CD14-positive monocyte (primary cell): ENCODE measurements at regions not wholly inside any gene's neighbourhood (a gene's known extent, or its start where the extent isn't known, plus 50 kb on each side); places are given as distances from the start of the nearest gene placed in this dataset.

Experiments used
- DNase-seq, 3 donors: peaks; one replicate each; pipeline ENCODE4 v3.0.0-alpha.2; 2011 to 2022
- H2AFZ ChIP-seq: 2 replicates; pipeline ENCODE4 v1.6.0; 2012; ENCODE audit warnings: mild to moderate bottlenecking, low read depth, low read length, inconsistent platforms; ENCODE audit not compliant: insufficient read depth, poor library complexity, severe bottlenecking
- H3K27ac ChIP-seq, 2 donors: 1 replicate in 1 of 2; 2 replicates in 1 of 2; pipeline ENCODE4 v1.5.1; 2012 to 2013; ENCODE audit warnings: low read length in 2 of 2, control low read depth in 1 of 2, inconsistent platforms in 1 of 2, low read depth in 1 of 2, mild to moderate bottlenecking in 1 of 2
- H3K27me3 ChIP-seq, 2 donors: one replicate each; pipeline versions ENCODE4 v1.6.0 to v1.6.1; 2011 to 2013; ENCODE audit warnings: low read length in 2 of 2; ENCODE audit not compliant: control insufficient read depth in 2 of 2, insufficient read depth in 2 of 2
- H3K36me3 ChIP-seq, 2 donors: replicated peaks in 1 of 2; 1 replicate in 1 of 2; 2 replicates in 1 of 2; pipeline versions ENCODE4 v1.5.1 to v1.6.1; 2012 to 2013; ENCODE audit warnings: low read length in 2 of 2, control low read depth in 1 of 2, inconsistent platforms in 1 of 2, mild to moderate bottlenecking in 1 of 2; ENCODE audit not compliant: insufficient read depth in 2 of 2, control insufficient read depth in 1 of 2
- H3K4me1 ChIP-seq, 2 donors: 1 replicate in 1 of 2; 2 replicates in 1 of 2; pipeline versions ENCODE4 v1.5.1 to v1.6.1; 2012 to 2013; ENCODE audit warnings: low read length in 2 of 2, control low read depth in 1 of 2, inconsistent platforms in 1 of 2, mild to moderate bottlenecking in 1 of 2, moderate library complexity in 1 of 2; ENCODE audit not compliant: insufficient read depth in 2 of 2, control insufficient read depth in 1 of 2
- H3K4me2 ChIP-seq: replicated peaks from 2 replicates; pipeline ENCODE3; 2012; ENCODE audit warnings: low read length, moderate library complexity, mild to moderate bottlenecking; ENCODE audit not compliant: poor library complexity, severe bottlenecking; ENCODE audit errors: extremely low read depth
- H3K4me3 ChIP-seq, 3 experiments: fragments of 200-600 bp in 1 of 3; sonication (generic) in 1 of 3; replicated peaks in 1 of 3; 1 replicate in 2 of 3; 2 replicates in 1 of 3; pipeline ENCODE4 v1.5.1; 2011 to 2013; ENCODE audit warnings: low read length in 3 of 3, mild to moderate bottlenecking in 3 of 3, control low read depth in 2 of 3, low read depth in 2 of 3, inconsistent platforms in 1 of 3, moderate library complexity in 1 of 3
- H3K79me2 ChIP-seq: 2 replicates; pipeline ENCODE4 v1.6.0; 2012; ENCODE audit warnings: mild to moderate bottlenecking, control low read depth, inconsistent platforms, low read length, moderate library complexity; ENCODE audit not compliant: insufficient read depth
- H3K9ac ChIP-seq: 2 replicates; pipeline ENCODE4 v1.6.0; 2017; ENCODE audit warnings: low read length, mild to moderate bottlenecking; ENCODE audit not compliant: insufficient read depth, poor library complexity, severe bottlenecking
- H3K9me3 ChIP-seq, 2 donors: replicated peaks in 1 of 2; 1 replicate in 1 of 2; 2 replicates in 1 of 2; pipeline versions ENCODE4 v1.5.1 to v1.6.1; 2012 to 2013; ENCODE audit warnings: low read length in 2 of 2, control low read depth in 1 of 2; ENCODE audit not compliant: control insufficient read depth in 1 of 2, insufficient read depth in 1 of 2
- H4K20me1 ChIP-seq: 2 replicates; pipeline ENCODE4 v1.6.0; 2012; ENCODE audit warnings: mild to moderate bottlenecking, low read length, control low read depth, moderate library complexity; ENCODE audit not compliant: insufficient read depth
- H3K27ac Mint-ChIP-seq, 7 donors: one replicate each; pipeline ENCODE4 v1.8.0; 2020; ENCODE audit warnings: mild to moderate bottlenecking in 7 of 7, mixed read lengths in 7 of 7, moderate library complexity in 6 of 7, inconsistent platforms in 2 of 7
- H3K27me3 Mint-ChIP-seq, 3 donors: one replicate each; pipeline ENCODE4 v1.8.0; 2021 to 2022; ENCODE audit warnings: low read depth in 3 of 3, mild to moderate bottlenecking in 3 of 3, mixed read lengths in 3 of 3, moderate library complexity in 3 of 3, inconsistent platforms in 1 of 3
- H3K36me3 Mint-ChIP-seq, 2 donors: one replicate each; pipeline ENCODE4 v1.8.0; 2020; ENCODE audit warnings: mixed read lengths in 2 of 2, inconsistent platforms in 1 of 2, mild to moderate bottlenecking in 1 of 2
- H3K4me1 Mint-ChIP-seq: one replicate; pipeline ENCODE4 v1.8.0; 2020; ENCODE audit warnings: mild to moderate bottlenecking, mixed read lengths
- H3K4me3 Mint-ChIP-seq, 2 donors: one replicate each; pipeline ENCODE4 v1.8.0; 2020; ENCODE audit warnings: mild to moderate bottlenecking in 2 of 2, mixed read lengths in 2 of 2, moderate library complexity in 1 of 2
- H3K9me3 Mint-ChIP-seq, 7 donors: one replicate each; pipeline ENCODE4 v1.8.0; 2020 to 2022; ENCODE audit warnings: mixed read lengths in 7 of 7, mild to moderate bottlenecking in 6 of 7, moderate library complexity in 6 of 7, inconsistent platforms in 2 of 7
- WGBS: methylation state at CpG from one replicate; pipeline ENCODE4 v1.1.5; 2013; ENCODE audit warnings: missing lambda C conversion rate; ENCODE audit not compliant: insufficient coverage; 5-methylcytosine and 5-hydroxymethylcytosine counted together
- intact Hi-C, 2 donors: fragments of 100-400 bp; cut with micrococcal nuclease; formaldehyde crosslinking; loops; one replicate each; pipeline versions ENCODE4 v1.15.0 to v1.15.1; 2023
- TF ChIP-seq, protein P1 (sequence below): fragments of 200-600 bp; IDR thresholded peaks from one replicate; pipeline ENCODE4 v1.8.0; 2022; ENCODE audit warnings: antibody characterized with exemption, mild to moderate bottlenecking

DNA sequence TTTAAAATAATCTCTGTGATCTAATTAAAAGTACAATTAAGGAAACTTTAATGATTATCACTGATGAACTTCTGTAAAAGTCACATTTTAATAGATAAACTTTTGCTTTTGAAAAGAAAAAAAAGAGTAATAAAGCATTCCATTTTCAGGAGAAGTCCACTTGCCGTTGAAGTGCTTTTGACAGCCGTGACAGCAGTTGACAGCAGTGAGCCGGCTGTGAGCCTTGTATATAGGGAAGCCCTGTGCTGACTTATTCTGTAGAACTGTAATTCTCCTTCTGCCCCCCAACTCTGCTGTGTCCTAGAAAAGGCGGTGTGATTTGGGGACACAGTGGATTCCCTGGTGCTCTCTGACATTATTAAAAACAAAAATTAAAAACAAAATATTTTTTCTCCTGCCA lies 78.0 kb downstream of the POM121L12 start:
- Mint-ChIP-seq H3K4me1 (no peaks in the 10 kb centered on the region), H3K36me3 (no peaks in the 10 kb centered on the region), H3K4me3 (no peak overlapping the region), H3K27ac (no peak overlapping the region), H3K27me3 (no peaks in the 10 kb centered on the region), H3K9me3 (peaks cover 0 to 5% (median 2%) of the 10 kb centered on the region in 7 donors)
- Histone ChIP-seq H3K9me3 (peaks cover 2 to 3% of the 10 kb centered on the region in 2 donors), H3K27me3 (no peaks in the 10 kb centered on the region), H3K4me1 (no peaks in the 10 kb centered on the region), H3K36me3 (no peaks in the 10 kb centered on the region), H3K9ac (no peak overlapping the region), H3K27ac (no peak overlapping the region), H2AFZ (no peak overlapping the region), H3K4me3 (no peak overlapping the region), H3K79me2 (no peaks in the 10 kb centered on the region), H4K20me1 (no peaks in the 10 kb centered on the region), H3K4me2 (no peak overlapping the region)
- 79% methylated on average over 3 of the region's 4 CpGs for WGBS
- intact Hi-C loops = no loop called here
- no peak for DNase-seq
- TF ChIP-seq, protein P1, sequence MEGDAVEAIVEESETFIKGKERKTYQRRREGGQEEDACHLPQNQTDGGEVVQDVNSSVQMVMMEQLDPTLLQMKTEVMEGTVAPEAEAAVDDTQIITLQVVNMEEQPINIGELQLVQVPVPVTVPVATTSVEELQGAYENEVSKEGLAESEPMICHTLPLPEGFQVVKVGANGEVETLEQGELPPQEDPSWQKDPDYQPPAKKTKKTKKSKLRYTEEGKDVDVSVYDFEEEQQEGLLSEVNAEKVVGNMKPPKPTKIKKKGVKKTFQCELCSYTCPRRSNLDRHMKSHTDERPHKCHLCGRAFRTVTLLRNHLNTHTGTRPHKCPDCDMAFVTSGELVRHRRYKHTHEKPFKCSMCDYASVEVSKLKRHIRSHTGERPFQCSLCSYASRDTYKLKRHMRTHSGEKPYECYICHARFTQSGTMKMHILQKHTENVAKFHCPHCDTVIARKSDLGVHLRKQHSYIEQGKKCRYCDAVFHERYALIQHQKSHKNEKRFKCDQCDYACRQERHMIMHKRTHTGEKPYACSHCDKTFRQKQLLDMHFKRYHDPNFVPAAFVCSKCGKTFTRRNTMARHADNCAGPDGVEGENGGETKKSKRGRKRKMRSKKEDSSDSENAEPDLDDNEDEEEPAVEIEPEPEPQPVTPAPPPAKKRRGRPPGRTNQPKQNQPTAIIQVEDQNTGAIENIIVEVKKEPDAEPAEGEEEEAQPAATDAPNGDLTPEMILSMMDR = no peak

DNA sequence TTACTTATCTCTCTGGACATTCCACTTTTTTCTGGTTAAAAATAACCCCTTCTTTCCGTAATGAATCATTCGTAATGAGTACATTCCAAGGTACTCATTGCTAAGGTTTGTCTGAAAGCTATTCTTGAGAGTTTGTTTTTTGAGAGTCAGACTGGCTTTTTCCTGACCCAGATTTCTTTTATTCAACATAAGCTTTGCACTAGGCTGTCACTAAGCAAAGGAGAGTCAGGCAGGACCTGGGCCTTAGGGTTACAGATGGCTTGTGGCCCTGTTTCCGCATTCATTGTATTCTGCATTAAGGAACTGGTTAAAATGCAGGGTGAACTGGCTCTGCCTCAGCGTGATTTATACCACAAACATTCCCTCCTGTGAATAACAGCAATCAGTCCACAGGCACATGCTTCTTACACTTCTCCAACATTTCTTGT lies 84.1 kb downstream of the POM121L12 start:
- Histone ChIP-seq H3K27me3 (no peaks in the 10 kb centered on the region), H3K4me3 (no peak overlapping the region), H4K20me1 (no peaks in the 10 kb centered on the region), H3K27ac (no peak overlapping the region), H3K4me2 (no peak overlapping the region), H3K4me1 (no peaks in the 10 kb centered on the region), H2AFZ (no peak overlapping the region), H3K9ac (no peak overlapping the region), H3K9me3 (peaks cover 0 to 7% of the 10 kb centered on the region in 2 donors), H3K36me3 (no peaks in the 10 kb centered on the region), H3K79me2 (no peaks in the 10 kb centered on the region)
- no peak for DNase-seq
- WGBS = 0% methylated on average over 1 of the region's 4 CpGs
- intact Hi-C loops = no loop called here
- no peak overlapping the region for H3K4me3 Mint-ChIP-seq
- no peaks in the 10 kb centered on the region for H3K4me1 Mint-ChIP-seq
- no peaks in the 10 kb centered on the region for H3K36me3 Mint-ChIP-seq
- peaks cover 0 to 3% (median 0%) of the 10 kb centered on the region in 3 donors for H3K27me3 Mint-ChIP-seq
- TF ChIP-seq, protein P1 = no peak
- no peak overlapping the region for H3K27ac Mint-ChIP-seq
- H3K9me3 Mint-ChIP-seq = peaks cover 0 to 8% (median 2%) of the 10 kb centered on the region in 7 donors
